ENCODE measurements at regions not wholly inside any gene's neighbourhood (a gene's known extent, or its start where the extent isn't known, plus 50 kb on each side); places are given as distances from the start of the nearest gene placed in this dataset.

DNA sequence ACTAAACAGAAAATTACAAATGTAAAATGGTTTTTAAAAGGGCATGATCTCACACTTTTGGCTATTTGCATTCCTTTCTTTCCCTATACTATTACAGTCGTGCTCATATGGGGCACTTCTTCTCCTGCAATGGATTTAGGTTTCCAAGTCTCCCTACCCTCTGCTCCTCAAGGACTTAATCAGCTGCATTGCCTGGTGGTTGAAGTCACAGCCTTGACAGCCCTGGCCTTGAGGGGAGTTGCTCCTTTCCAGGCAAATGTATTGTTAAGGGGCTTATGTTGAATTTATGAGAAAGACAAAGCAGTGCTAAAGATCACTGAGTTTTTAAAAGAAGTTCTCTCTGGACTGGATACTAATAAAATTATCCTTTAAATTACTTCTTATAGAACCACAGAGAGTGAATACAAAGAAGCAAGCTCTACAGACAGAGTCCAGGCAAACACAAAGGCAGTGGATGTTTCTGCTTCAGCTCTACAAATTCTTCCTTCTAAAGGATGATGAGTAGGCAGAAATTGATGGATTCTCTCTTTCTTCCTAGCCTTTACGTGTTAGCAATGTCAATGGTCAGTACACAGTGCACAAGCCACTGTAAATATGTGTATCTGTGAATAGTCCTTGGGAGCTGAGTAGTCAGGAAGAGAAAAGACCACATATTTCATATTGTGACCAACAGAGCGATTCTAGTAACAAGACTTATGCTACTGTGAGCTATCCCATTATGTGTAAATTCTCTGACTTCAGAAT is 390.9 kb downstream of the TBC1D4 start (continued):
- TF ChIP-seq, protein P1, sequence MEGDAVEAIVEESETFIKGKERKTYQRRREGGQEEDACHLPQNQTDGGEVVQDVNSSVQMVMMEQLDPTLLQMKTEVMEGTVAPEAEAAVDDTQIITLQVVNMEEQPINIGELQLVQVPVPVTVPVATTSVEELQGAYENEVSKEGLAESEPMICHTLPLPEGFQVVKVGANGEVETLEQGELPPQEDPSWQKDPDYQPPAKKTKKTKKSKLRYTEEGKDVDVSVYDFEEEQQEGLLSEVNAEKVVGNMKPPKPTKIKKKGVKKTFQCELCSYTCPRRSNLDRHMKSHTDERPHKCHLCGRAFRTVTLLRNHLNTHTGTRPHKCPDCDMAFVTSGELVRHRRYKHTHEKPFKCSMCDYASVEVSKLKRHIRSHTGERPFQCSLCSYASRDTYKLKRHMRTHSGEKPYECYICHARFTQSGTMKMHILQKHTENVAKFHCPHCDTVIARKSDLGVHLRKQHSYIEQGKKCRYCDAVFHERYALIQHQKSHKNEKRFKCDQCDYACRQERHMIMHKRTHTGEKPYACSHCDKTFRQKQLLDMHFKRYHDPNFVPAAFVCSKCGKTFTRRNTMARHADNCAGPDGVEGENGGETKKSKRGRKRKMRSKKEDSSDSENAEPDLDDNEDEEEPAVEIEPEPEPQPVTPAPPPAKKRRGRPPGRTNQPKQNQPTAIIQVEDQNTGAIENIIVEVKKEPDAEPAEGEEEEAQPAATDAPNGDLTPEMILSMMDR (conservative IDR thresholded peaks at IDR 0.05; ENCODE audit: low read depth in 2 of 2), result no peak
- TF ChIP-seq, protein P2, sequence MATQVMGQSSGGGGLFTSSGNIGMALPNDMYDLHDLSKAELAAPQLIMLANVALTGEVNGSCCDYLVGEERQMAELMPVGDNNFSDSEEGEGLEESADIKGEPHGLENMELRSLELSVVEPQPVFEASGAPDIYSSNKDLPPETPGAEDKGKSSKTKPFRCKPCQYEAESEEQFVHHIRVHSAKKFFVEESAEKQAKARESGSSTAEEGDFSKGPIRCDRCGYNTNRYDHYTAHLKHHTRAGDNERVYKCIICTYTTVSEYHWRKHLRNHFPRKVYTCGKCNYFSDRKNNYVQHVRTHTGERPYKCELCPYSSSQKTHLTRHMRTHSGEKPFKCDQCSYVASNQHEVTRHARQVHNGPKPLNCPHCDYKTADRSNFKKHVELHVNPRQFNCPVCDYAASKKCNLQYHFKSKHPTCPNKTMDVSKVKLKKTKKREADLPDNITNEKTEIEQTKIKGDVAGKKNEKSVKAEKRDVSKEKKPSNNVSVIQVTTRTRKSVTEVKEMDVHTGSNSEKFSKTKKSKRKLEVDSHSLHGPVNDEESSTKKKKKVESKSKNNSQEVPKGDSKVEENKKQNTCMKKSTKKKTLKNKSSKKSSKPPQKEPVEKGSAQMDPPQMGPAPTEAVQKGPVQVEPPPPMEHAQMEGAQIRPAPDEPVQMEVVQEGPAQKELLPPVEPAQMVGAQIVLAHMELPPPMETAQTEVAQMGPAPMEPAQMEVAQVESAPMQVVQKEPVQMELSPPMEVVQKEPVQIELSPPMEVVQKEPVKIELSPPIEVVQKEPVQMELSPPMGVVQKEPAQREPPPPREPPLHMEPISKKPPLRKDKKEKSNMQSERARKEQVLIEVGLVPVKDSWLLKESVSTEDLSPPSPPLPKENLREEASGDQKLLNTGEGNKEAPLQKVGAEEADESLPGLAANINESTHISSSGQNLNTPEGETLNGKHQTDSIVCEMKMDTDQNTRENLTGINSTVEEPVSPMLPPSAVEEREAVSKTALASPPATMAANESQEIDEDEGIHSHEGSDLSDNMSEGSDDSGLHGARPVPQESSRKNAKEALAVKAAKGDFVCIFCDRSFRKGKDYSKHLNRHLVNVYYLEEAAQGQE (IDR thresholded peaks at IDR 0.05; ENCODE audit: unreplicated experiment), result no peak
- TF ChIP-seq CREB1 (CRISPR knock-in tag; IDR thresholded peaks at IDR 0.05; ENCODE audit: low read depth) (no peak), ZNF114 (CRISPR knock-in tag; IDR thresholded peaks at IDR 0.05) (no peak), EZH2phosphoT487 (IDR thresholded peaks at IDR 0.05; ENCODE audit: unreplicated experiment) (no peak), STAT1 (IDR thresholded peaks at IDR 0.05; ENCODE audit: unreplicated experiment) (no peak)

- no peak overlapping the region for H2AFZ ChIP-seq
- H4K20me1 ChIP-seq (replicated peaks; ENCODE audit: insufficient read depth), result no peaks in the 10 kb centered on the region
- no peak overlapping the region for H3K4me3 ChIP-seq
- no peaks in the 10 kb centered on the region for H3K9me2 ChIP-seq (ENCODE audit: insufficient read depth)
- no peak overlapping the region for H3K27ac ChIP-seq (ENCODE audit: low read depth)
- H3K4me2 ChIP-seq, result no peak overlapping the region
- no peak for DNase-seq (ENCODE audit: low spot score)
- Mint-ChIP-seq H3K4me3 (no peak overlapping the region), H3K9me3 (no peaks in the 10 kb centered on the region), H3K36me3 (ENCODE audit: low read depth) (no peaks in the 10 kb centered on the region), H3K27me3 (ENCODE audit: insufficient read depth, low read depth, poor library complexity) (no peaks in the 10 kb centered on the region), H3K27ac (peak overlapping the region; percentile 7; the same call in 1 of the 2 replicates), H3K4me1 (peaks cover 7% of the 10 kb centered on the region)
- no peaks in the 10 kb centered on the region for H3K4me1 ChIP-seq (ENCODE audit: insufficient read depth)
- H3F3A ChIP-seq (replicated peaks; ENCODE audit: low read depth), result no peaks in the 10 kb centered on the region
- no peaks in the 10 kb centered on the region for H3K36me3 ChIP-seq (ENCODE audit: insufficient read depth)
- no peak for ATAC-seq
- H3K27me3 ChIP-seq (ENCODE audit: insufficient read depth), result no peaks in the 10 kb centered on the region
- H3K79me2 ChIP-seq (replicated peaks; ENCODE audit: insufficient read depth), result no peaks in the 10 kb centered on the region
- no peak for TF ChIP-seq ZNF331 (CRISPR knock-in tag; IDR thresholded peaks at IDR 0.05; ENCODE audit: low read depth)
- no peak for TF ChIP-seq ETS1 (IDR thresholded peaks at IDR 0.05)
- TF ChIP-seq CREB1 (CRISPR knock-in tag; IDR thresholded peaks at IDR 0.05; ENCODE audit: low read depth), result no peak
- no peak for TF ChIP-seq POLR2AphosphoS5 (IDR thresholded peaks at IDR 0.05; ENCODE audit: low read depth)
- TF ChIP-seq STAT1 (IDR thresholded peaks at IDR 0.05; ENCODE audit: unreplicated experiment), result no peak
- TF ChIP-seq, protein P3, sequence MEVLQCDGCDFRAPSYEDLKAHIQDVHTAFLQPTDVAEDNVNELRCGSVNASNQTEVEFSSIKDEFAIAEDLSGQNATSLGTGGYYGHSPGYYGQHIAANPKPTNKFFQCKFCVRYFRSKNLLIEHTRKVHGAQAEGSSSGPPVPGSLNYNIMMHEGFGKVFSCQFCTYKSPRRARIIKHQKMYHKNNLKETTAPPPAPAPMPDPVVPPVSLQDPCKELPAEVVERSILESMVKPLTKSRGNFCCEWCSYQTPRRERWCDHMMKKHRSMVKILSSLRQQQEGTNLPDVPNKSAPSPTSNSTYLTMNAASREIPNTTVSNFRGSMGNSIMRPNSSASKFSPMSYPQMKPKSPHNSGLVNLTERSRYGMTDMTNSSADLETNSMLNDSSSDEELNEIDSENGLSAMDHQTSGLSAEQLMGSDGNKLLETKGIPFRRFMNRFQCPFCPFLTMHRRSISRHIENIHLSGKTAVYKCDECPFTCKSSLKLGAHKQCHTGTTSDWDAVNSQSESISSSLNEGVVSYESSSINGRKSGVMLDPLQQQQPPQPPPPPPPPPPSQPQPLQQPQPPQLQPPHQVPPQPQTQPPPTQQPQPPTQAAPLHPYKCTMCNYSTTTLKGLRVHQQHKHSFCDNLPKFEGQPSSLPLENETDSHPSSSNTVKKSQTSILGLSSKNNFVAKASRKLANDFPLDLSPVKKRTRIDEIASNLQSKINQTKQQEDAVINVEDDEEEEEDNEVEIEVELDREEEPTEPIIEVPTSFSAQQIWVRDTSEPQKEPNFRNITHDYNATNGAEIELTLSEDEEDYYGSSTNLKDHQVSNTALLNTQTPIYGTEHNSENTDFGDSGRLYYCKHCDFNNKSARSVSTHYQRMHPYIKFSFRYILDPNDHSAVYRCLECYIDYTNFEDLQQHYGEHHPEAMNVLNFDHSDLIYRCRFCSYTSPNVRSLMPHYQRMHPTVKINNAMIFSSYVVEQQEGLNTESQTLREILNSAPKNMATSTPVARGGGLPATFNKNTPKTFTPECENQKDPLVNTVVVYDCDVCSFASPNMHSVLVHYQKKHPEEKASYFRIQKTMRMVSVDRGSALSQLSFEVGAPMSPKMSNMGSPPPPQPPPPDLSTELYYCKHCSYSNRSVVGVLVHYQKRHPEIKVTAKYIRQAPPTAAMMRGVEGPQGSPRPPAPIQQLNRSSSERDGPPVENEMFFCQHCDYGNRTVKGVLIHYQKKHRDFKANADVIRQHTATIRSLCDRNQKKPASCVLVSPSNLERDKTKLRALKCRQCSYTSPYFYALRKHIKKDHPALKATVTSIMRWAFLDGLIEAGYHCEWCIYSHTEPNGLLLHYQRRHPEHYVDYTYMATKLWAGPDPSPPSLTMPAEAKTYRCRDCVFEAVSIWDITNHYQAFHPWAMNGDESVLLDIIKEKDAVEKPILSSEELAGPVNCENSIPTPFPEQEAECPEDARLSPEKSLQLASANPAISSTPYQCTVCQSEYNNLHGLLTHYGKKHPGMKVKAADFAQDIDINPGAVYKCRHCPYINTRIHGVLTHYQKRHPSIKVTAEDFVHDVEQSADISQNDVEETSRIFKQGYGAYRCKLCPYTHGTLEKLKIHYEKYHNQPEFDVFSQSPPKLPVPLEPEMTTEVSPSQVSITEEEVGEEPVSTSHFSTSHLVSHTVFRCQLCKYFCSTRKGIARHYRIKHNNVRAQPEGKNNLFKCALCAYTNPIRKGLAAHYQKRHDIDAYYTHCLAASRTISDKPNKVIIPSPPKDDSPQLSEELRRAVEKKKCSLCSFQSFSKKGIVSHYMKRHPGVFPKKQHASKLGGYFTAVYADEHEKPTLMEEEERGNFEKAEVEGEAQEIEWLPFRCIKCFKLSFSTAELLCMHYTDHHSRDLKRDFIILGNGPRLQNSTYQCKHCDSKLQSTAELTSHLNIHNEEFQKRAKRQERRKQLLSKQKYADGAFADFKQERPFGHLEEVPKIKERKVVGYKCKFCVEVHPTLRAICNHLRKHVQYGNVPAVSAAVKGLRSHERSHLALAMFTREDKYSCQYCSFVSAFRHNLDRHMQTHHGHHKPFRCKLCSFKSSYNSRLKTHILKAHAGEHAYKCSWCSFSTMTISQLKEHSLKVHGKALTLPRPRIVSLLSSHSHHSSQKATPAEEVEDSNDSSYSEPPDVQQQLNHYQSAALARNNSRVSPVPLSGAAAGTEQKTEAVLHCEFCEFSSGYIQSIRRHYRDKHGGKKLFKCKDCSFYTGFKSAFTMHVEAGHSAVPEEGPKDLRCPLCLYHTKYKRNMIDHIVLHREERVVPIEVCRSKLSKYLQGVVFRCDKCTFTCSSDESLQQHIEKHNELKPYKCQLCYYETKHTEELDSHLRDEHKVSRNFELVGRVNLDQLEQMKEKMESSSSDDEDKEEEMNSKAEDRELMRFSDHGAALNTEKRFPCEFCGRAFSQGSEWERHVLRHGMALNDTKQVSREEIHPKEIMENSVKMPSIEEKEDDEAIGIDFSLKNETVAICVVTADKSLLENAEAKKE (CRISPR knock-in tag; IDR thresholded peaks at IDR 0.05), result no peak
- TF ChIP-seq NANOG (IDR thresholded peaks at IDR 0.05; ENCODE audit: borderline replicate concordance), result no peak
- no peak for TF ChIP-seq ZNF114 (CRISPR knock-in tag; IDR thresholded peaks at IDR 0.05)
- no peak for TF ChIP-seq EZH2 (IDR thresholded peaks at IDR 0.05; ENCODE audit: low read depth, unreplicated experiment)
These were observed 393.1 kb downstream of the TBC1D4 start for GRCh38 chr13:75088915-75089314.
